ENCODE measurements at regions not wholly inside any gene's neighbourhood (a gene's known extent, or its start where the extent isn't known, plus 50 kb on each side); places are given as distances from the start of the nearest gene placed in this dataset.

DNA sequence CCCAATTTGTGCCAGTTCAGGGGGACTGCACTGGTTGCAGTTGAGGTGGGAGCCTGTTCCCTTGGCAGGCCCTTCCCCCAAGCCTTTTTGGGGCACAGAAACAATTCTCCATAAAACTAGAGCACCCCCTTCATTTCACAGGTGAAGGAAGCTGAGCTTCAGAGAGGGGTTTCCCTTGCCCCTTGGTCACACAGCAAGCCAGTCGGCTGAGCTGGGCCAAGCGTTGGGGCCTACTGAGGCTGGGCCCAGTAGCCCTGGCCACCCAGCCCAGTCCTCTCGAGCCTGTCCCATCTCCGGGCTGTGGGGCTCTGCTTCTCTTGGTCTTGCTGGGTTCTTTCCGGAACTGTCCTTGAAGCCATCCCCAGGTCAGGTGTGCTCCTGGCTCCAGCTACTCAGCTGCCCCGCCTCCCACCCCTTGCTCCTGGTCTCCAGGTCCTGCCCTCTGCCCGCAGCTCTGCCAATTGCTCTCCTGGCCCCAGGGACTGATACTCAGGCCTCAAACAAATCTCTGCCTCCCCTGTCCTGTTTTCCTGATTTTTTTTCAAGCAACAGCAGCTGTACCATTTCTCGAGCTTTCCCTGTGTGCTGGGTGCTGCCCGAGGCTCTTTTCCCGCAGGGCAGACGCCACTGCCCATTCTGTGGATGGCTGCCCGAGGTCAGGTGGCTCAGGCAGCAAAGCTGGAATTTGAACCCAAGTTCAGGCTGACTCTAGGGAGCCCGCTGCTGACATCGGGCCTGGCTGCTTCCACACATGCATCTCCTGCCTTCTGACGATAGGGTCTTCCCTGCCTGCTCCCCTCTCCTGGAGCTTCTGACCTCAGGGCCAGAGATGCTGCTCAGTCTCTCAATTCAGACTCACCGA is 87.4 kb upstream of the NKD1 start:
- Histone ChIP-seq H2AFZ (ENCODE audit: low read length) (no peak overlapping the region), H3K4me2 (ENCODE audit: low read length) (no peak overlapping the region), H3K9me3 (ENCODE audit: low read length) (no peaks in the 10 kb centered on the region), H3K9me2 (replicated peaks; ENCODE audit: low read length) (no peaks in the 10 kb centered on the region), H3K36me3 (ENCODE audit: low read depth, low read length) (no peaks in the 10 kb centered on the region), H3K79me2 (ENCODE audit: low read length) (no peaks in the 10 kb centered on the region), H3K27ac (ENCODE audit: low read length) (no peak overlapping the region), H4K20me1 (ENCODE audit: low read length) (no peaks in the 10 kb centered on the region), H3K4me3 (ENCODE audit: low read length) (no peak overlapping the region), H3K27me3 (ENCODE audit: low read length) (peaks cover 10% of the 10 kb centered on the region; the same call in 1 of the 2 replicates), H3K9ac (ENCODE audit: low read length) (no peak overlapping the region), H3F3A (ENCODE audit: low read length, unreplicated experiment) (no peaks in the 10 kb centered on the region), H3K4me1 (ENCODE audit: insufficient read depth, low read length) (peaks cover 7% of the 10 kb centered on the region; the same call in 1 of the 2 replicates)
- TF ChIP-seq EZH2phosphoT487 (IDR thresholded peaks at IDR 0.05; ENCODE audit: borderline replicate concordance, low read length), result no peak
- BruUV-seq (replicated peaks), result no TSS peak
- intact Hi-C loops (cut with micrococcal nuclease), result no loop called here
- CTCF ChIA-PET, result no interaction called here
- ATAC-seq, result no peak
- POLR2A ChIA-PET (ENCODE audit: unreplicated experiment), result no interaction called here
- DNase-seq, result no peak

- POLR2A ChIA-PET (ENCODE audit: unreplicated experiment), result no interaction called here
These were observed 88.6 kb upstream of the NKD1 start for GRCh38 chr16:50459496-50460080.

More at GRCh38 chr16:50459496-50460080, 88.6 kb upstream of the NKD1 start:
- Histone ChIP-seq H4K20me1 (ENCODE audit: low read length) (no peaks in the 10 kb centered on the region), H3K27ac (ENCODE audit: low read length) (no peak overlapping the region), H3K36me3 (ENCODE audit: low read depth, low read length) (no peaks in the 10 kb centered on the region), H3K4me3 (ENCODE audit: low read length) (no peak overlapping the region), H3K9me2 (replicated peaks; ENCODE audit: low read length) (no peaks in the 10 kb centered on the region), H3K4me2 (ENCODE audit: low read length) (no peak overlapping the region), H3K9ac (ENCODE audit: low read length) (no peak overlapping the region), H3F3A (ENCODE audit: low read length, unreplicated experiment) (no peaks in the 10 kb centered on the region), H3K9me3 (ENCODE audit: low read length) (no peaks in the 10 kb centered on the region), H3K27me3 (ENCODE audit: low read length) (peaks cover 10% of the 10 kb centered on the region; the same call in 1 of the 2 replicates), H2AFZ (ENCODE audit: low read length) (no peak overlapping the region), H3K4me1 (ENCODE audit: insufficient read depth, low read length) (peaks cover 7% of the 10 kb centered on the region; the same call in 1 of the 2 replicates), H3K79me2 (ENCODE audit: low read length) (no peaks in the 10 kb centered on the region)
- CTCF ChIA-PET, result no interaction called here
- intact Hi-C loops (cut with micrococcal nuclease), result no loop called here
- BruUV-seq (replicated peaks), result no TSS peak
- ATAC-seq (no peak), DNase-seq (no peak)
- TF ChIP-seq CTCF (conservative IDR thresholded peaks at IDR 0.05; ENCODE audit: low read depth, low read length) (no peak), EZH2 (IDR thresholded peaks at IDR 0.05; ENCODE audit: low read length, unreplicated experiment) (no peak), EZH2phosphoT487 (IDR thresholded peaks at IDR 0.05; ENCODE audit: borderline replicate concordance, low read length) (no peak)
